Activated T-cell treated with anti-CD3 and anti-CD28 coated beads for 4 hours (primary cell): ENCODE measurements at regions not wholly inside any gene's neighbourhood (a gene's known extent, or its start where the extent isn't known, plus 50 kb on each side); places are given as distances from the start of the nearest gene placed in this dataset.

Source experiments
- DNase-seq: peaks from one replicate; pipeline ENCODE4 v3.0.0-alpha.2; 2020

- no peak for DNase-seq
Measured at GRCh38 chr2:43030551-43031307, 195.7 kb downstream of the ZFP36L2 start.

GRCh38 chr2:43029186-43029585 lies 197.2 kb downstream of the ZFP36L2 start:
- DNase-seq: no peak

- DNase-seq: no peak
Measured at GRCh38 chr2:43028188-43028587, 198.2 kb downstream of the ZFP36L2 start.

- no peak for DNase-seq
Measured at GRCh38 chr2:43027097-43027873, 199.1 kb downstream of the ZFP36L2 start.

GRCh38 chr2:43026426-43027096 lies 199.8 kb downstream of the ZFP36L2 start:
- no peak for DNase-seq

- no peak for DNase-seq
Measured at GRCh38 chr2:43025709-43026295, 200.6 kb downstream of the ZFP36L2 start.

- DNase-seq: no peak
Measured at GRCh38 chr2:43024515-43025011, 201.8 kb downstream of the ZFP36L2 start.

GRCh38 chr2:43023791-43024514 lies 202.5 kb downstream of the ZFP36L2 start:
- DNase-seq: no peak

- DNase-seq: no peak
Measured at GRCh38 chr2:43022896-43023295, 203.5 kb downstream of the ZFP36L2 start.

- DNase-seq: no peak
Measured at GRCh38 chr2:43021791-43022509, 204.5 kb downstream of the ZFP36L2 start.

- no peak for DNase-seq
Measured at GRCh38 chr2:43020990-43021669, 205.3 kb downstream of the ZFP36L2 start.

- no peak for DNase-seq
Measured at GRCh38 chr2:43020296-43020695, 206.1 kb downstream of the ZFP36L2 start.

GRCh38 chr2:43019536-43020183 lies 206.7 kb downstream of the ZFP36L2 start:
- no peak for DNase-seq

GRCh38 chr2:43019025-43019367 lies 207.4 kb downstream of the ZFP36L2 start:
- DNase-seq: no peak

- DNase-seq: no peak
Measured at GRCh38 chr2:43018179-43019024, 208.0 kb downstream of the ZFP36L2 start.

- DNase-seq: no peak
Measured at GRCh38 chr2:43013821-43014345, 212.5 kb downstream of the ZFP36L2 start.

- no peak for DNase-seq
Measured at GRCh38 chr2:43012966-43013365, 213.4 kb downstream of the ZFP36L2 start.

- DNase-seq: no peak
Measured at GRCh38 chr2:43011158-43011491, 215.3 kb downstream of the ZFP36L2 start.

GRCh38 chr2:43010438-43011157 lies 215.8 kb downstream of the ZFP36L2 start:
- no peak for DNase-seq
